Hepatocyte (in vitro differentiated cells): ENCODE measurements at regions not wholly inside any gene's neighbourhood (a gene's known extent, or its start where the extent isn't known, plus 50 kb on each side); places are given as distances from the start of the nearest gene placed in this dataset.

Experiments used
- CTCF ChIP-seq: fragments of 200-600 bp; sonication (generic); IDR thresholded peaks from 2 replicates; pipeline ENCODE4 v1.5.1; 2016; ENCODE audit warnings: antibody characterized with exemption, mild to moderate bottlenecking; ENCODE audit not compliant: poor library complexity
- EZH2 ChIP-seq: fragments of 200-600 bp; sonication (generic); IDR thresholded peaks from 2 replicates; pipeline ENCODE4 v1.6.1; 2016; ENCODE audit warnings: antibody characterized with exemption, mild to moderate bottlenecking, borderline replicate concordance

GRCh38 chr4:138107023-138107422 is 135.1 kb downstream of the SLC7A11 start:
- TF ChIP-seq CTCF, result no peak
- no peak for TF ChIP-seq EZH2
